NK-92 (cell line): ENCODE measurements at regions not wholly inside any gene's neighbourhood (a gene's known extent, or its start where the extent isn't known, plus 50 kb on each side); places are given as distances from the start of the nearest gene placed in this dataset.

Experiments
- DNase-seq: peaks from one replicate; lab custom pipeline; 2025; ENCODE audit not compliant: unreplicated experiment; lab: John Stamatoyannopoulos, UW

GRCh38 chr13:107289540-107289939, 721.6 kb upstream of the ARGLU1 start:
- no peak for DNase-seq

GRCh38 chr13:107284173-107284572, 716.2 kb upstream of the ARGLU1 start:
- no peak for DNase-seq

GRCh38 chr13:107277911-107278310, 710.0 kb upstream of the ARGLU1 start:
- no peak for DNase-seq

GRCh38 chr13:107276936-107277335, 709.0 kb upstream of the ARGLU1 start:
- DNase-seq: no peak

- no peak for DNase-seq
Observed at GRCh38 chr13:107275945-107276614, 708.1 kb upstream of the ARGLU1 start.

- no peak for DNase-seq
Observed at GRCh38 chr13:107275312-107275711, 707.4 kb upstream of the ARGLU1 start.

GRCh38 chr13:107271227-107271626, 703.3 kb upstream of the ARGLU1 start:
- DNase-seq: no peak

- DNase-seq: no peak
Observed at GRCh38 chr13:107266657-107267056, 698.7 kb upstream of the ARGLU1 start.

GRCh38 chr13:107258599-107259187, 690.8 kb upstream of the ARGLU1 start:
- DNase-seq: no peak

- DNase-seq: no peak
Observed at GRCh38 chr13:107254392-107254791, 686.5 kb upstream of the ARGLU1 start.

GRCh38 chr13:107252428-107252827, 684.5 kb upstream of the ARGLU1 start:
- DNase-seq: no peak

- no peak for DNase-seq
Observed at GRCh38 chr13:107252021-107252420, 684.1 kb upstream of the ARGLU1 start.

- no peak for DNase-seq
Observed at GRCh38 chr13:107251341-107251740, 683.4 kb upstream of the ARGLU1 start.

GRCh38 chr13:107250628-107251027, 682.7 kb upstream of the ARGLU1 start:
- no peak for DNase-seq

GRCh38 chr13:107244241-107244640, 676.3 kb upstream of the ARGLU1 start:
- DNase-seq: no peak

GRCh38 chr13:107242138-107242537, 674.2 kb upstream of the ARGLU1 start:
- no peak for DNase-seq

- no peak for DNase-seq
Observed at GRCh38 chr13:107241381-107241780, 673.4 kb upstream of the ARGLU1 start.

GRCh38 chr13:107239213-107239612, 671.3 kb upstream of the ARGLU1 start:
- DNase-seq: no peak

- no peak for DNase-seq
Observed at GRCh38 chr13:107238262-107238981, 670.5 kb upstream of the ARGLU1 start.

GRCh38 chr13:107234319-107235073, 666.6 kb upstream of the ARGLU1 start:
- no peak for DNase-seq

- no peak for DNase-seq
Observed at GRCh38 chr13:107233541-107233940, 665.6 kb upstream of the ARGLU1 start.

- no peak for DNase-seq
Observed at GRCh38 chr13:107231944-107232343, 664.0 kb upstream of the ARGLU1 start.
